ENCODE measurements at regions not wholly inside any gene's neighbourhood (a gene's known extent, or its start where the extent isn't known, plus 50 kb on each side); places are given as distances from the start of the nearest gene placed in this dataset.

DNA sequence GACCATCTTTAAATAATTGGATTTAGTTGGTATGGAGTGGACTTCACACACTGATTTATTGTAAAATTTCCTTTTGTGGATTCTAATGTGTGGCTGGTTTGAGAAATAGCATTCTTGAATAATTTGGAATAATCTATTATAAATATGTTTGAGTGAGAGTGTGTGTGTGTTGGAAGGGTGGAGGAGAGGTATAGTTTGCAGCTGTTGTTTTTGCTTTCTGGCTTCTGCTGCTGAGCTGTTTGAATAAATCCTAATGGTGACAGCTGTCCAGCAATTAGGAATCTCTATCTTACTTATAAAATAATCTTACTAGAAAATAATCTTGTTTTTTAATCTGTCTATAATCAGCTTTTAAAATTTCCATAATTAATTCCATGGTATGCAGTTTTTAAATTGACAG lies 1283.0 kb upstream of the CDH2 start (continued):
- TF ChIP-seq, protein P1, sequence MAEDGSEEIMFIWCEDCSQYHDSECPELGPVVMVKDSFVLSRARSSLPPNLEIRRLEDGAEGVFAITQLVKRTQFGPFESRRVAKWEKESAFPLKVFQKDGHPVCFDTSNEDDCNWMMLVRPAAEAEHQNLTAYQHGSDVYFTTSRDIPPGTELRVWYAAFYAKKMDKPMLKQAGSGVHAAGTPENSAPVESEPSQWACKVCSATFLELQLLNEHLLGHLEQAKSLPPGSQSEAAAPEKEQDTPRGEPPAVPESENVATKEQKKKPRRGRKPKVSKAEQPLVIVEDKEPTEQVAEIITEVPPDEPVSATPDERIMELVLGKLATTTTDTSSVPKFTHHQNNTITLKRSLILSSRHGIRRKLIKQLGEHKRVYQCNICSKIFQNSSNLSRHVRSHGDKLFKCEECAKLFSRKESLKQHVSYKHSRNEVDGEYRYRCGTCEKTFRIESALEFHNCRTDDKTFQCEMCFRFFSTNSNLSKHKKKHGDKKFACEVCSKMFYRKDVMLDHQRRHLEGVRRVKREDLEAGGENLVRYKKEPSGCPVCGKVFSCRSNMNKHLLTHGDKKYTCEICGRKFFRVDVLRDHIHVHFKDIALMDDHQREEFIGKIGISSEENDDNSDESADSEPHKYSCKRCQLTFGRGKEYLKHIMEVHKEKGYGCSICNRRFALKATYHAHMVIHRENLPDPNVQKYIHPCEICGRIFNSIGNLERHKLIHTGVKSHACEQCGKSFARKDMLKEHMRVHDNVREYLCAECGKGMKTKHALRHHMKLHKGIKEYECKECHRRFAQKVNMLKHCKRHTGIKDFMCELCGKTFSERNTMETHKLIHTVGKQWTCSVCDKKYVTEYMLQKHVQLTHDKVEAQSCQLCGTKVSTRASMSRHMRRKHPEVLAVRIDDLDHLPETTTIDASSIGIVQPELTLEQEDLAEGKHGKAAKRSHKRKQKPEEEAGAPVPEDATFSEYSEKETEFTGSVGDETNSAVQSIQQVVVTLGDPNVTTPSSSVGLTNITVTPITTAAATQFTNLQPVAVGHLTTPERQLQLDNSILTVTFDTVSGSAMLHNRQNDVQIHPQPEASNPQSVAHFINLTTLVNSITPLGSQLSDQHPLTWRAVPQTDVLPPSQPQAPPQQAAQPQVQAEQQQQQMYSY (CRISPR knock-in tag; IDR thresholded peaks at IDR 0.05): no peak
- TF ChIP-seq ETV6 (conservative IDR thresholded peaks at IDR 0.05 in 1 of 2, IDR thresholded peaks at IDR 0.05 in 1 of 2; ENCODE audit: borderline replicate concordance in 1 of 2, low read depth in 1 of 2) (no peak), HDAC6 (IDR thresholded peaks at IDR 0.05; ENCODE audit: unreplicated experiment) (no peak)

GRCh38 chr18:29457316-29457889 lies 1280.5 kb upstream of the CDH2 start:
- intact Hi-C loops (cut with micrococcal nuclease; ENCODE audit: unreplicated experiment) (no loop called here), in situ Hi-C loops (cut with MboI) (no loop called here)
- H3K27me3 ChIP-seq (replicated peaks in 1 of 2; ENCODE audit: control insufficient read depth in 2 of 2, insufficient read depth in 2 of 2, low read length in 1 of 2): no peaks in the 10 kb centered on the region
- no peaks in the 10 kb centered on the region for H3K36me3 ChIP-seq (ENCODE audit: control insufficient read depth in 2 of 2, insufficient read depth in 2 of 2, low read length in 1 of 2)
- ChIA-PET CTCF (no interaction called here), SMC1A (ENCODE audit: uncharacterized antibody, unreplicated experiment) (no interaction called here), POLR2A (no interaction called here), RAD21 (ENCODE audit: unreplicated experiment) (no interaction called here)
- no peak overlapping the region for H3K9ac ChIP-seq (ENCODE audit: control insufficient read depth, insufficient read depth, low read length)
- ATAC-seq (no peak), DNase-seq (ENCODE audit: low read depth, low spot score) (no peak), FAIRE-seq (no peak)
- H4K20me1 ChIP-seq (ENCODE audit: control insufficient read depth, insufficient read depth): no peaks in the 10 kb centered on the region
- H3K27ac ChIP-seq (ENCODE audit: control insufficient read depth, insufficient read depth): no peak overlapping the region
- H3K9me3 ChIP-seq (replicated peaks; ENCODE audit: control insufficient read depth, insufficient read depth, low read length): no peaks in the 10 kb centered on the region
- no TSS peak for BruUV-seq (replicated peaks)
- H3K4me2 ChIP-seq (ENCODE audit: control insufficient read depth, insufficient read depth): no peak overlapping the region
- 19% methylated on average over 4 of the region's 4 CpGs for WGBS (ENCODE audit: insufficient coverage, insufficient replicate concordance, low lambda C conversion rate, missing lambda C conversion rate)
- H3K4me3 ChIP-seq: no peak overlapping the region
- H3K4me1 ChIP-seq (ENCODE audit: control insufficient read depth, insufficient read depth, low read length): no peaks in the 10 kb centered on the region
- no peak overlapping the region for H2AFZ ChIP-seq (ENCODE audit: control insufficient read depth, low read depth, low read length)
- no peaks in the 10 kb centered on the region for H3K79me2 ChIP-seq (ENCODE audit: control insufficient read depth, insufficient read depth, low read length)
- no peak for TF ChIP-seq BCL11A (IDR thresholded peaks at IDR 0.05; ENCODE audit: low read depth, low read length)
- TF ChIP-seq CBX3 (IDR thresholded peaks at IDR 0.05; ENCODE audit: borderline replicate concordance, low read depth): no peak
- TF ChIP-seq PAX8 (IDR thresholded peaks at IDR 0.05): no peak
- TF ChIP-seq ZNF384 (IDR thresholded peaks at IDR 0.05; ENCODE audit: borderline replicate concordance, low read depth, low read length): no peak
- TF ChIP-seq EZH2 (IDR thresholded peaks at IDR 0.05; ENCODE audit: borderline replicate concordance, control insufficient read depth, low read depth, low read length): no peak
- no peak for TF ChIP-seq PBX3 (IDR thresholded peaks at IDR 0.05; ENCODE audit: insufficient replicate concordance, low read depth, low read length)
- TF ChIP-seq, protein P2, sequence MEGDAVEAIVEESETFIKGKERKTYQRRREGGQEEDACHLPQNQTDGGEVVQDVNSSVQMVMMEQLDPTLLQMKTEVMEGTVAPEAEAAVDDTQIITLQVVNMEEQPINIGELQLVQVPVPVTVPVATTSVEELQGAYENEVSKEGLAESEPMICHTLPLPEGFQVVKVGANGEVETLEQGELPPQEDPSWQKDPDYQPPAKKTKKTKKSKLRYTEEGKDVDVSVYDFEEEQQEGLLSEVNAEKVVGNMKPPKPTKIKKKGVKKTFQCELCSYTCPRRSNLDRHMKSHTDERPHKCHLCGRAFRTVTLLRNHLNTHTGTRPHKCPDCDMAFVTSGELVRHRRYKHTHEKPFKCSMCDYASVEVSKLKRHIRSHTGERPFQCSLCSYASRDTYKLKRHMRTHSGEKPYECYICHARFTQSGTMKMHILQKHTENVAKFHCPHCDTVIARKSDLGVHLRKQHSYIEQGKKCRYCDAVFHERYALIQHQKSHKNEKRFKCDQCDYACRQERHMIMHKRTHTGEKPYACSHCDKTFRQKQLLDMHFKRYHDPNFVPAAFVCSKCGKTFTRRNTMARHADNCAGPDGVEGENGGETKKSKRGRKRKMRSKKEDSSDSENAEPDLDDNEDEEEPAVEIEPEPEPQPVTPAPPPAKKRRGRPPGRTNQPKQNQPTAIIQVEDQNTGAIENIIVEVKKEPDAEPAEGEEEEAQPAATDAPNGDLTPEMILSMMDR (IDR thresholded peaks at IDR 0.05 in 2 of 3, conservative IDR thresholded peaks at IDR 0.05 in 1 of 3; ENCODE audit: control insufficient read depth in 2 of 3, extremely low read depth in 1 of 3, insufficient read depth in 1 of 3, low read depth in 3 of 3, low read length in 3 of 3): no peak
- TF ChIP-seq CBFB (IDR thresholded peaks at IDR 0.05; ENCODE audit: low read depth): no peak
- TF ChIP-seq LARP7 (IDR thresholded peaks at IDR 0.05): no peak
- no peak for TF ChIP-seq SPI1 (IDR thresholded peaks at IDR 0.05; ENCODE audit: borderline replicate concordance, insufficient read depth, low read depth, low read length)
- TF ChIP-seq, protein P3, sequence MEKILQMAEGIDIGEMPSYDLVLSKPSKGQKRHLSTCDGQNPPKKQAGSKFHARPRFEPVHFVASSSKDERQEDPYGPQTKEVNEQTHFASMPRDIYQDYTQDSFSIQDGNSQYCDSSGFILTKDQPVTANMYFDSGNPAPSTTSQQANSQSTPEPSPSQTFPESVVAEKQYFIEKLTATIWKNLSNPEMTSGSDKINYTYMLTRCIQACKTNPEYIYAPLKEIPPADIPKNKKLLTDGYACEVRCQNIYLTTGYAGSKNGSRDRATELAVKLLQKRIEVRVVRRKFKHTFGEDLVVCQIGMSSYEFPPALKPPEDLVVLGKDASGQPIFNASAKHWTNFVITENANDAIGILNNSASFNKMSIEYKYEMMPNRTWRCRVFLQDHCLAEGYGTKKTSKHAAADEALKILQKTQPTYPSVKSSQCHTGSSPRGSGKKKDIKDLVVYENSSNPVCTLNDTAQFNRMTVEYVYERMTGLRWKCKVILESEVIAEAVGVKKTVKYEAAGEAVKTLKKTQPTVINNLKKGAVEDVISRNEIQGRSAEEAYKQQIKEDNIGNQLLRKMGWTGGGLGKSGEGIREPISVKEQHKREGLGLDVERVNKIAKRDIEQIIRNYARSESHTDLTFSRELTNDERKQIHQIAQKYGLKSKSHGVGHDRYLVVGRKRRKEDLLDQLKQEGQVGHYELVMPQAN (conservative IDR thresholded peaks at IDR 0.05): no peak
